DMS53 treated with DMSO at 0.1 percent for 48 hours (cell line): ENCODE measurements at regions not wholly inside any gene's neighbourhood (a gene's known extent, or its start where the extent isn't known, plus 50 kb on each side); places are given as distances from the start of the nearest gene placed in this dataset.

ENCODE experiments used
- DNase-seq: peaks from one replicate; lab custom pipeline; 2025; ENCODE audit not compliant: unreplicated experiment; lab: John Stamatoyannopoulos, UW

DNA sequence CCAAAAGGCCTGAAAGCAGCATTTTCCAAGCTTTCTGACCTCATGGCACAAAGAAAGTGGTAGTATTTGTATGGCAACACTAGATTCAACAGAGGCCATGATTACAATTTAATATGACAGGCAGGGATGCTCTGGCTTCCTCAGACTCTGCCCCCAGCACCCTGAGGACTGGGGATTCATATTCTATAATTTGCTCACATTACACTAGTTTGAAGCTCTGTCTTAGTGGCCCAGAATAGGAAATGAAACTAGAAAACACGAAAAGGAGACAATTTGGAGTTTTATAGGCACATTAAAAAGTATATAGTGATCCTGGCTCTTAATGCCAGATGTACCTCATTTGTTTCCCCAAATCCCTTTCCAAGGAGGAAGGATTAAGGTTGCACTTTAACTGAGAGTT, 173.0 kb upstream of the STK17B start:
- no peak for DNase-seq

DNA sequence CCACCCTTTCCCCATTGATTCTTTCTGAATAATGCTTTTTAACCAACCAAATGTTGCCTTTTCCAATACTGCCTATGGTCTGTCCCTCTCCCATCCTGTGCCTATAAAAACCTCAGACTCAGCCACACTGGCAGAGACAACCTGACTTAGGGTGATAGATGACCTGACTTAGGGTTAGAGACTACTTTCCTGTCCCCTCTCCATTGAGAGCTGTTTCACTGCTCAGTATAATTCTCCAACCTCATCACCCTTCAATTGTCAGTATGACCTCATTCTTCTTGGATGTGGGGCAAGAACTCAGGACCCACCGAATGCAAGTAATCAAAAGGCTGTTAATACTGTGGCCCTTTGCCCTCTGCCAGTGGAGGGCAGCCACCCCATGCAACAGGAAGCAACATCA, 182.3 kb upstream of the STK17B start:
- DNase-seq: no peak

DNA sequence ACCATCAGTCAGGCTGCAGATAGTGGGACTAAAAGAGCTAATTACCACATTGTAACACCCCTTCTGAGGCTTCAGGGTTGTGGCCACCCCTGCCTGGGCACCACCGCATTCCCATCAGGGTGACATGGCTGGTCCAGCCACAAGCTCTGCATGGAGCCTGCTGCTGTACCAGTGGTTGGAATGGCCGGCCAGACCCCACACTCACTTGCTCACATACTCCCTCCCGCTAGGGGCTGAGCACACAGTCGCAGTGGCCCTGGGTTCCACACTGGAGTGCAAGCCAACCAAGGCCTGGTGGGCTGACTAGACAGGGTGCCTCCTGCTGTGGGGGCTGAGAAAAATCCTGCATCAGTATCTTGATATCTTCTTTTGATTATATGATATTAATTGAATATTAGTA, 182.8 kb upstream of the STK17B start:
- DNase-seq: no peak

DNA sequence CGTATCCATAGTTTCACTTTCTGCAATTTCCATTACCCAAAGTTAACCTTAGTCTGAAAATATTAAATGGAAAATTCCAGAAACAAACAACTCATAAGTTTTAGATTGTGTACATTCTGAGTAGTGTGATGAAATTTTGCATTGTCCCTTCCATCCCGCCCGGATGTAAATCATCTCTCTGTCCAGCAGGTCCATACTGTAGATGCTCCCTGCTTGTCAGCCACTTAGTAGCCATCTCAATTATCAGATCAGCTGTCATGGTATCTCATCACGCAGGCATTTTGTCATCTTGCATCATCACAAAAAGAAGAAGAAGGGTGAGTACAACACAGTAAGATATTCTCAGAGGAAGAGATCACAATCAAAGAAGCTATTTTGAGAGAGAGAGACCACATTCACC, 185.0 kb upstream of the STK17B start:
- no peak for DNase-seq

DNA sequence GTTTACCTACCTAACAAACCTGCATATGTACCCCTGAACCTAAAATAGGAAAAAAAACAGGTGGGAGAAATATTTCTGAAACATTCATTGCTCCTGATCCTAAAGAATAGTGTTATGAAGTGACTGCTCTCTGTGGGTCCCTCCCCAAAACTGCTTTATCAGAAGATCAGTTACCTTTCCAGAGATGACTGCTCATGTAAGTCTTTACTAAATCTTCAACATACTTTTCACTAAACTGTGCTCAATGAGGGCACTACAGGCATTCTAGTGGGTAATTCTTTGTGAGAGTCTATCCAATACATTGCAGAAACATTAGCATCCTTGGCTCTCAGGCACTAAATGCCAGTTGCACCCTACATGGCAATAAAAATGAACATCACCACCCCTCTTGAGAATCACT, 189.3 kb upstream of the STK17B start:
- DNase-seq: no peak

DNA sequence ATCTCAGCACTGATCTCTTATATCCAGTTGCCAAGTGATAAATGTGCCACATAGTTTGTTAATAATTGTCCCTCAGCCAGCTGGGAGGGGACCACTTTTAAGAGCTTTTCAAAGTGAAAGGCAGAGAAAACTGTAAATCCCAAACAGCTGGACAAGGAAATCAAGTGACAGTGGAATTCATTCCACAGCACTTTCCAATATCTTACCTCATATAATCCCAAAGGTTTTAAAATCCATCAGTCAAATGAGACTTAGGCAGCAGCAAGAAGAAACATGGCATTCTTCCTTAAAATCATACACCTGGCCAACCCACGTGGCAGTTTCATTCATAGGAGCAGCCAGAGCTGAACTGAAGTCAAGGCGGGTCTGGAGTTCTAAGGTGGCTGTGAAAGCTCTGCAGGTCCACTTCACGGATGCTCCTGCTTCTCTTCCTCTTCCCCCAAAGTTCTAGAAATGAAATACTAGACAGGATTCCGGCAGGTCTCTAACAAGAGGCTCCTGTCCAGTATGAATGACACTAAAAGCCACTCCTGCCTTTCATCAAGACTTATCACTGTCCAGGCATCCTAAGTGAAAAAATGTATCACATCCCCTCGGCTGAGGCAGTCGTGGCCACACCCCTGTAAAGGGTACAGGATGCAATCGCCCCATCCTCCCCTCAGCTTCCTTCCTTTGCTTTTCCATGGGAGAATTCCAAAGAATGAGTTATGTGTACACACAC, 190.4 kb upstream of the STK17B start:
- DNase-seq: no peak

DNA sequence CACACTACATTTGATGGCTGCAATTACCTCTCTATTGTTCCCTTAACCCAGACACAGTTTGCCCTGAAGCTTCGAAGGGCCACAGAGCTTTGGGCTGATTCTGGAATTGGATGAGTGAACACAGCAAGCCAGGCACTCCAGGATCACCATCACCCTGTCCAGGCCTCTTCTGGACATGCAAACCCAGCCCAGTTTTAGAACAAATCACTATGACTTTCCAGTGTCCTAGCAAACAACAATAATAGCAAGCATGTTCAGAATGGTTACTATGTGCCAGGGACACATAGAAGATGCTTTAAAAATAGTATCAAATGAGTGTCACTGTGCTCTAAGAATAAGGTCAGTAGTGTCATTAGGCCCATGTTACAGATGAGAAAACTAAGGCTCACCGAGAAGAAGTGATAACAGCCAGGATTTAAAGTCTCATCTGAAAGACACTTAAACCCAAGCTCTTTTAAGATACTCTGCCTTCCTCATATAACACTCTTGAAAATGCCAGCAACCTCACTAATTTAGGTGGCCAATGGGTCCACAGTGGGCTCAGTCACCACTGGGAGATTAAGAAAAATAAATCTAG, 191.7 kb upstream of the STK17B start:
- no peak for DNase-seq

DNA sequence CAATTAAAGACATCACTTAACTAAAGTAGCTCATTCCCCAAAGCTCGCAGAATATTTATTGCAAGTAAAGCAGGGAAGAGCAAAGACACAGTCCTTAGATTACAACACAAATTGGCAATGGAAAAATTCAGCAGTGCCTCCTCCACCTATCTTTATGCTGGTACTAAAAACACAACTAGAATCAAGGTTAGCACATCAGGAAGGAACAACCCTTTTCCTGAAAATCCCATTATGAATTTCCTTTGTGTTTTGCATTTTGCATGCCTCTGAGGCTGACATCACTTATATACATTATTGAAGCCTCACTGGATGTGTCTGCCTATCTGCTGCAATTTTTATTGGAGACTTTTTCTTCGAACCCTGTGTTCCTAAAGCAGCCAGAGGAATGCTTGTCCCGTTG, 193.8 kb upstream of the STK17B start:
- no peak for DNase-seq

DNA sequence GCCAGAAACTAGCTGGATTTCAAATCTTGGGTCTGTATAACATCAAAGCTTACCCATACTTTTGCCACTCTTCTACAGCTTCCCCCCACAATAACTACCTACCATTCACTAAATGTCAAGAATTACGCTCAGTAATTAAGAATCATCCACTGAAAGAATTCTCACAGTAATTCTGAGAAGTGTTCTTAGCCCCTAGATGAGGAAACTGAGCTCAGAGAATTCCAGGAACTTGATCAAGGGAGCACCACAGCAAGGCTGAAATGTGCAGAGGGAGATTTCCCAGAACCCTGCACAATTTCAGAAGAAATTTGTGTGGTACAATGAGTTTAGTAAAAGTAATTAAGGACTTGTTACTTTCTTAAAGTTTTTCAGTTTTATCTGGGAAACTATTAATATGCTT, 194.5 kb upstream of the STK17B start:
- no peak for DNase-seq

DNA sequence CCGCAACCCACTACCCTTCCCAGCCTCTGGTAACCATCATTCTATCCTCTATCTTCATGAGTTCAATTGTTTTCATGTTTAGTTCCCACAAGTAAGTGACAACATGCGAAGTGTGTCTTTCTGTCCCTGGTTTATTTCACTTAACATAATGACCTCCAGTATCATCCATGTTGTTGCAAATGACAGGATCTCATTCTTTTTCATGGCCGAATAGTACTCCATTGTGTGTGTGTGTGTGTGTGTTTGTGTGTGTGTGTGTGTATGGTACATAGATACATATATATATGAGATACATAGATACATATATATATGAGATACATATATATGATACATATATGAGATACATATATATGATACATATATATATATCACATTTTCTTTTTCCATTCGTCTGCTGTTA, 196.3 kb upstream of the STK17B start:
- no peak for DNase-seq

DNA sequence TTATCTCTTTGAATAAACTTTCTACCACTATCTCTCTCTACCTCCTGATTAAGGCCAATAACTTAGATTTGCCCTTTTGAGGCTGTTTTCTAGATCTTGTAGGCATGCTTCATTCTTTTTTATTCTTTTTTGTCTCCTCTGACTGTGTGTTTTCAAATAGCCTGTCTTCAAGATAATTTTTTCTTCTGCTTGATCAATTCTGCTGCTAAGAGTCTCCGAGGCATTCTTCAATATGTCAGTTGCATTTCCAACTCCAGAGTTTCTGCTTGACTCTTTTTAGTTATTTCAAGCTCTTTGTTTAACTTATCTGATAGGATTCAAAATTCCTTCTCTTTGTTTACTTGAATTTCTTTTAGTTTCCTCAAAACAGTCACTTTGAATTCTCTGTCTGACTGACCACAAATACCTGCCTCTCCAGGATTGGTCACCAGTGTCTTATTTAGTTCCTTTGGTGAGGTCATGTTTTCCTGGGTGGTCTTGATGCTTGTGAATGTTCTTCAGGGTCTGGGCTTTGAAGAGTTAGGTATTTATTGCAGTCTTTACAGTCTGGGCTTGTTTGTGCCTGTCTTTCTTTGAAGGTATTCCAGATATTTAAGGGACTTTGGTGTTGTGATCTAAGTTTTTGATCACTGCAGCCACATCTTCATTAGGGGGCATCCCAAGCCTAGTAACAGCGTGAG, 197.3 kb upstream of the STK17B start:
- DNase-seq: no peak

DNA sequence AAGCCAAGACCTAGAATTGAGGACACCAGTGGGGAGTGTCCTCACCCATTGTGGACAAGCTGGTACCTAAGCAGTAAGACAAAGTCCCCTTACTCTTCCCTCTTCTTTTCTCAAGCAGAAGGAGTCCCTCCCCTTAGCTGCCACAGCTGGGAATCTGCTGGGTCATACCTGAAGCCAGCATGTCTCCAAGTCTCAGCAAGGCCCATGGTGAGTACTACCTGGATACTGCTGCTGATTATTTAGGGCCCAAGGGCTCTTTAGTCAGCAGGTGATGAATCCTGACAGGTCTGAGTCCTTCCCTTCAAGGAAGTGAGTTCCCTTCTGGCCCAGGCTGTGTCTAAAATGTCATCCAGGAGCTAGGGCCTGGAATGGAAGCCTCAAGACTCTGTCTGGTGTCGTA, 198.6 kb upstream of the STK17B start:
- DNase-seq: no peak

DNA sequence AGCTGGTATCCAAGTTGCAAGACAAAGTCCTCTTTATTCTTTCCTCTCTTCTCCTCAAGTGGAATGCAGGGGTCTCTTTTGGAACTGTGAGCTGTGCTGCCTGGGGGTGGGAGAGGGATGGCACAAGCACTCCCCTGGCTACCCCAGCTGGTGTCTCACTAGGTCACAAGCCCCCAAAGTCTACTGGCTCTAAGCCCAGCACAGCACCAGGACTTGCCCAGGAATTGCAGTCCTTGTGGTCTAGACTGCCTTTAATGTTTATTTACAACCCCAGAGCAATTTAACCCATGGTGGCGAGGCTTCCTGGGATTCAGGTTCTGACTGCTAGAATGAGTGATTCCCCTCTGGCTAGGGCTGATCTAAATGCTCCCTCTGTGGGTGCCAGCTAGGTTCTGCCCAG, 199.0 kb upstream of the STK17B start:
- DNase-seq: no peak

DNA sequence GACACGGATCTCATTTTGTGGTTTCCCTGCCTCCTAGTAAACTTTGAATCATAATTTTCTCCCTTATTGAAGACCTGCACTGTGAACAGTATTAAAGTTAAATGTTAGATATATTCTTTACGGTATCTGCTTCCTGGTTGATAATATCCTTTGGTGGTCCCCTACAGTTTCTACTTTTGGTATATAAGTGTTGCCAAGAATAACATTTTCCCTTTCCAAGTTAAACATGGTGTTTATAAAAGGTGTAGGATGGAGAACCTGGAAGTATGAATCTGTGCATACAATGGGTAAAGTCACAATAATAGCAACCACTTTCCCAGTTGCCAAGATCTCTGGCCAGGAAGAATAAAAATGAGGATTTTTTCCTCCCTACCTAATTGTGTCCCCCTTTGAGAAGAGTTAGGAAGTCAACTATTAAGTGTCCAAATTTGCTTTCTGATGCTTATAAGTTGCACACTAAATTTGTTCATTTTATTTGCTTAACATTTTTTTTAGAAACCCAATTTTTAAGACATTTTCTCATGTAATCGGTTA, 201.0 kb upstream of the STK17B start:
- no peak for DNase-seq

DNA sequence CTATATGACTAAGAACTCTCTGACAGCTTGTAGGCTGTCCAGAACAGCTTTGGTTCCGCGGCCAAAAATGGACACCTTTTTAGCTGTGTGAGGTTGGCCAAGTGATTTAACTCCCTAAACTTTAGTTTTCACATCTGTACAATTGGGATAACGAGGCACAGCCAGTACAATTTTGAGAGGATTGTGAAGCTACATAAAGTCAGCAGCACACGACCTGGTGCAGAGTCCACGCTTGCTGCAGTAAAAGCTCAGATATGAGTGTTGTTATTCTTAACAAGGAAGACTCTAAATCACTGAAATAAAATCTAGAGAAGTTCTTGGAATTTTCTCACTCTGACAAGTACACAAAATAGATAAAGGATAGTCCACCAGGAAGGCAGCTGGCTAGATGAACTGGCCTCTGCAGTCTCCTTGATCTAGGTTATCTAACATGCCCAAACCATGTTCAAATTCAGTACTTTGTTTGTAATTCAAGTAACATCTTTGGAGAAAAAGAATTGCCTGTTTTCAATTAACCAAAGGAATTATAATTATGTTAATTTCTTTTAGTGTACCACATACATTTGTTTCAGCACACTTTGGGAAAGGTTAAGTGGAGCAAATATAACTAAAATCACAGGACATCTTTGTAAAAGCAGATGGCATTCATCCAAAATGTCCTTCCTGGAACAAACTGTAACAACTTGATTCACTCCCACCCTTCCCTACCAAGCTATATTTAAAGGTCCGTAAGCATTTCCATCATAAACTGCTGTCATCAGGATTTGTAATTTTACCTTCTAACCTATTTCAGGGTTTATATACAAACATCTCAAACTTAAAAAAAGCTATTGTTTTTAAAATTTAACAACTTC, 201.7 kb upstream of the STK17B start:
- DNase-seq: no peak

DNA sequence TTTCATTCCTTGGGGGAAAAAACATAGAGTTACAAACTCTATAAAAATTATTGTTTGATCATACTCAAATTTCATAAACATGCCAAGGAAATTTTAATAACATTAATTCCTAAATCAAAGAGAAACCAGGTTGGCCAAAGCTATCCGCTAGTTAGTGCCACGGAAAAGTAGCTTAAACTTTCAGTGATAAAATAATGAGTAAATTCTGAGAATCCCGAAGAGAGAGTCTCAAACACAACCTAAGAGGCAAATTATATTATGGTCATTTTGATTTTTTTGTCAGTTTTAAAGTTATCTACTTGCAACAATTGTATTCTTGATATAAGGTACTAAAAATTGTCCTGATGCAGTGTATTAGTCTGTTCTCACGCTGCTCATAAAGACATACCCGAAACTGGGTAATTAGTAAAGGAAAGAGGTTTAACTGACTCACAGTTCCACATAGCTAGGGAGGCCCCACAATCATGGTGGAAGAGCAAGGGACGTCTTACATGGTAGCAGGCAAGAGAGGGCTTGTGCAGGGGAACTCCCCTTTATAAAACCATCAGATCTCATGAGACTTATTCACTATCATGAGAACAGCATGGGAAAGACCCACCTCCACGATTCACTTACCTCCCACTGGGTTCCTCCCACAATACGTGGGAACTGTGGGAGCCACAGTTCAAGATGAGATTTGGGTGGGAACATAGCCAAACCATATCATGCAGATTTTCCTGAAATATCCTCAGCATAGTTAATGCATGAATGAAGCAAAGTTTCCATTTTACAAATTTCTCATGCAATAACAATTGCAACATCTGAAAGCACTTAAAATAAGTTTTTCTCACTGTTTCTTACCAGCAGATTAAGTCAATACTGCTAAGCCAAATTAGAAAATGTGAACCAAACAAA, 205.9 kb upstream of the STK17B start:
- no peak for DNase-seq

DNA sequence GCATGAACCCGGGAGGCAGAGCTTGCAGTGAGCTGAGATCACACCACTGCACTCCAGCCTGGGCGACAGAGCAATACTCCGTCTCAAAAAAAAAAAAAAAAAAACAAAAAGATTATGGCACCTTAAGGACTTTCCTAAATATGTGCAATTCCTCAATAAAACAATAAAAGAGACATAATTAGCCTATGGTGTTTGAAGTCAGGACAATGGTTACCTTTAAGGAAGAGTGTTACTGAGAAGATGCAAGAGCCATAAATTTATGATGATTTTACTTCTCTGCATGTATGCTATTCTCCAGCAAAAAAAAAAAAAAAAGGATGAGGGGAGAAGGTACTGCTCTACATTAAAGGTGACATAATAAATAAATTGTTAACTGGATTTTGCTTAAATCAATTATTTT, 208.2 kb upstream of the STK17B start:
- DNase-seq: no peak

DNA sequence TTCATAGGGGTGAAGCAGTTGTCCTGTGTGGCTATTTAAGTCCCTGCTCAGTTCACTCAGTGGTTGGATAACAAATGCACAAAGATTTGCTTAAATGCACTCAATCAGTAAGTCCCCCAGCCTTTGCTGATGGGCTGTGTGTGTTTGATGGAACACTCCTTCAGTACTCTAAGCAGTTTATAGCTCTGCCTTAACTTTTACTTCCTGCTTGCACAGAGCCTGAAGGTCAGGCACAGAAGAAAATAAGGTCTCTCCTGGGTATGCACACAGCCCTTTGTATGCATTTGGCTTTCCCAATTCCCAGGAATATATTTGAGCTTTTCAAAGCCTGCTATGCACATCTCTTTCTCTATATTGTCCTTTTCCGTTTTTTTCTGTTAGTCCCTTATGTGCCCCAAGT, 208.7 kb upstream of the STK17B start:
- no peak for DNase-seq

DNA sequence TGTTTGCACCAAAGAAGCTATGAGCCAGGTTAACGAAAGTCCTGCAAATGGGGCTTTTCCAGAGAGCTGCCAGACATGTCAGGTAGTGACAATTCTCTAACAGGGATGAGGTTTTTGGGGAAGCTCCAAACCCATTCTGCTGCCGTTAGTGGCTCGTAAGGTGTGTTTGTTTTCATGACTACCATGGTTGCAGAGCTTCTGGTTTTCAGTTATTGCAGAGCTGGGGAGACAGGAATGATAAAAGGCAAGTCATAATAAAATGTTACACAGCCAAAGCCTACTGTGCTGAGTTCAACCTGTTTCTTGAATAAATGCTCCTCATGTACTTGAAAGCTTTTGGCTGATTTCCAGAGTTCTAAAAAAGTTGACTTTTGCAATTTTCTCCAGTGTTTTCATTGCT, 209.2 kb upstream of the STK17B start:
- DNase-seq: no peak

DNA sequence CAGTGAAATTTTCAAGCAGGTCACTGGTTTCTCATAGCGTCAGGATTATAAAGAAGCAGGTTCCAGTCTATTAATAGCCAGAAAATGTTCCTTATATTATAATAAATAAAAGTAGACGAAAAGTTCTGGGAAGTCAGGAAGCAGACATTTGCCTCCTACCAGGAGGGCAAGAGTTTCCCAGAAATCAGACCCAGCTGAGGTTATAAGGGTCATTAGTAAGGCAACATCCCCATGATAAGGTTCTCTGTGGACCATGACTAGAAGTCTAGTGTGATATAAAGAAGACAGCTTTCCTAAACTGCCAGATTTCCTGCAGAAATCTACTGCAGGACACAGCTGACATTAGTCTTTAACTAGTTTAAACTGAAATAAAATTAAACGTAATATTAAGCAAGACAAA, 210.1 kb upstream of the STK17B start:
- no peak for DNase-seq

DNA sequence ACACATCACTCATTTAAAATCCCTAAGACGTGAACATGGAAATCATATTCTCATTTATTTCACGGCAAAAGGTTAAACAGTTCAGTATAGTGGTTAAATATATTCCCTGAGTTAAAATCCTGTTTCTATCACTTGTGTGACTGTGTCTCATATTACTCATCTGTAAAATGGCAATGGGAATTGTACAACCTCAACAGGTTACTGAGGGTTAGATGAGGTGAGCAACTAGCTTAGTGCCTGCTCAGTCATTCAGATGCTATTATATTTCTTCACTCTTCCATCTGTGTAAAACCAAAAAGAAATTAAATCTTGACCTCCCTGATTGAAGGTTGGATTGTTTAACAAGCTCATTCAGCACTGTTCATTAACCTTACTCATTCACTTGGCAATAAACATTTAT, 212.4 kb upstream of the STK17B start:
- DNase-seq: no peak
